ENCODE measurements at regions not wholly inside any gene's neighbourhood (a gene's known extent, or its start where the extent isn't known, plus 50 kb on each side); places are given as distances from the start of the nearest gene placed in this dataset.

DNA sequence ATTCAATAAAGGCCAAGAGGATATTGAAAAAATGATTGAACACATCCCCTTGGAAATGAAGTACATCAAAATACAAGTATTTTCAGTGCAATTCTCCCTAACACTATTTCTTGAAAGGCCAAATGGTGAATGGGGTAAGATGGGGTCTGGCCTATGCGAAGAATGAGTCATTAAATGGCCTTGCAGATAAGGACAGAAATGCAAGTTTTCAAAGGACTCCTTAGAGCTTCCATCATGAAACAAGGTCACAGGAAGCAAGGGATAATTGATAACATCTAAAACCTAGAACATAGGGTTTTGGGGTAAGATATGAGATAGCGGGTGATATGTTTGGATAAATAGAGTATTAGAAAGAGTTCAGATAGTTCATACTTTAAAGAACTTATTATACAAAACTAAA lies 109.3 kb upstream of the ABCB5 start:
- Histone ChIP-seq H4K20me1 (ENCODE audit: control insufficient read depth, insufficient read depth, low read depth, low read length) (no peaks in the 10 kb centered on the region), H3K27me3 (ENCODE audit: control insufficient read depth, low read length) (no peaks in the 10 kb centered on the region), H3F3A (ENCODE audit: control insufficient read depth, insufficient read depth) (no peaks in the 10 kb centered on the region), H3K9me3 (ENCODE audit: control insufficient read depth, insufficient read depth, low read length) (peaks cover 4% of the 10 kb centered on the region; the same call in 1 of the 2 replicates), H3K4me2 (ENCODE audit: low read length) (no peak overlapping the region), H3K27ac (ENCODE audit: low read depth, low read length) (no peak overlapping the region), H3K9me2 (replicated peaks; ENCODE audit: control insufficient read depth, low read length) (no peaks in the 10 kb centered on the region), H3K4me1 (ENCODE audit: control insufficient read depth, low read length) (peaks cover 69% of the 10 kb centered on the region), H3K4me3 (ENCODE audit: low read length) (no peak overlapping the region), H3K79me2 (ENCODE audit: control insufficient read depth, low read length) (no peaks in the 10 kb centered on the region), H3K36me3 (ENCODE audit: control insufficient read depth, low read length) (no peaks in the 10 kb centered on the region)
- TF ChIP-seq, protein P1, sequence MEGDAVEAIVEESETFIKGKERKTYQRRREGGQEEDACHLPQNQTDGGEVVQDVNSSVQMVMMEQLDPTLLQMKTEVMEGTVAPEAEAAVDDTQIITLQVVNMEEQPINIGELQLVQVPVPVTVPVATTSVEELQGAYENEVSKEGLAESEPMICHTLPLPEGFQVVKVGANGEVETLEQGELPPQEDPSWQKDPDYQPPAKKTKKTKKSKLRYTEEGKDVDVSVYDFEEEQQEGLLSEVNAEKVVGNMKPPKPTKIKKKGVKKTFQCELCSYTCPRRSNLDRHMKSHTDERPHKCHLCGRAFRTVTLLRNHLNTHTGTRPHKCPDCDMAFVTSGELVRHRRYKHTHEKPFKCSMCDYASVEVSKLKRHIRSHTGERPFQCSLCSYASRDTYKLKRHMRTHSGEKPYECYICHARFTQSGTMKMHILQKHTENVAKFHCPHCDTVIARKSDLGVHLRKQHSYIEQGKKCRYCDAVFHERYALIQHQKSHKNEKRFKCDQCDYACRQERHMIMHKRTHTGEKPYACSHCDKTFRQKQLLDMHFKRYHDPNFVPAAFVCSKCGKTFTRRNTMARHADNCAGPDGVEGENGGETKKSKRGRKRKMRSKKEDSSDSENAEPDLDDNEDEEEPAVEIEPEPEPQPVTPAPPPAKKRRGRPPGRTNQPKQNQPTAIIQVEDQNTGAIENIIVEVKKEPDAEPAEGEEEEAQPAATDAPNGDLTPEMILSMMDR (IDR thresholded peaks at IDR 0.05; ENCODE audit: low read depth, low read length, poor library complexity, severe bottlenecking) = no peak
- TF ChIP-seq EZH2phosphoT487 (IDR thresholded peaks at IDR 0.05; ENCODE audit: borderline replicate concordance, low read length) = no peak

DNA sequence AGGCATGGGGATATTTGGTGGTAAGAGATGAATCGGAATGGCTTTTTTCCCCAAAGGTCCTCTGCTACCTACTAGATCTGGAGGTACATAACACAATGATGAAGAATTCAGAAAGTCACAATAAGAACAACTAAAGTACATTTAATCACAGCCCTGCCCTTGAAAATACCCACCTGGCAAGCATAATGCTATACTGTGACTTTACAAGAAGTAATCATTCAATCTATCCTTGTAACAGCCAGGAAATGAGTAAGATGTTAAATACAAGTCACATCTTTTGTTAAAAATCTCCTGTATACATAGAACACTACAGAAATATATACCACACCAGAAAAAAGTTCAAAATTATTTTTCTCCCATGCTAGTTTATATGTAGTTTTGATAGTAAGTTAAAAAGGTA lies 108.3 kb upstream of the ABCB5 start:
- no peak for TF ChIP-seq EZH2phosphoT487 (IDR thresholded peaks at IDR 0.05; ENCODE audit: borderline replicate concordance, low read length)
- TF ChIP-seq, protein P1 (IDR thresholded peaks at IDR 0.05; ENCODE audit: low read depth, low read length, poor library complexity, severe bottlenecking) = no peak
- no peaks in the 10 kb centered on the region for H3K27me3 ChIP-seq (ENCODE audit: control insufficient read depth, low read length)
- H3K36me3 ChIP-seq (ENCODE audit: control insufficient read depth, low read length) = no peaks in the 10 kb centered on the region

DNA sequence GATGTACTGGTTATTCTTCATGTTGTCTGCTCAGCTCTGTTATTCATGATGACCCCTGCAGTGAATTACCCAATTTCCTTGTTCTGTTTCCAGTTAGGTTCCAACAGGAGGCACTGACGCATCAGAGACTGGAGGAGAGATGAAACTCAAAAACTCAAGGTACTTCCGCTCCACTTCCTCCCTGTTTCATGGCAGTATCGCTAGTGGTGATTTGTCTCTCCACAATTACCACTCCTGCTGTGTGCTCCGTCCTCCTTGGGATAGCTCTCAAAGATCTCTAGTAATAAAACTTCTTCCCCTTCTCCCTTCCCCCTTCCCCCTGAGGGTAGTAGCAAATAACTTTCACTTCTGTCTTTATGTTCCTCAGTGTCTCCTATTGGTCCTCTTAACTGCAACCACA lies 107.4 kb upstream of the ABCB5 start:
- Histone ChIP-seq H3K9me2 (replicated peaks; ENCODE audit: control insufficient read depth, low read length) (no peaks in the 10 kb centered on the region), H4K20me1 (ENCODE audit: control insufficient read depth, insufficient read depth, low read depth, low read length) (no peaks in the 10 kb centered on the region), H3K36me3 (ENCODE audit: control insufficient read depth, low read length) (no peaks in the 10 kb centered on the region), H3K27me3 (ENCODE audit: control insufficient read depth, low read length) (no peaks in the 10 kb centered on the region), H3K4me1 (ENCODE audit: control insufficient read depth, low read length) (peaks cover 89% of the 10 kb centered on the region), H3K27ac (ENCODE audit: low read depth, low read length) (peak overlapping the region; percentile 42), H3F3A (ENCODE audit: control insufficient read depth, insufficient read depth) (no peaks in the 10 kb centered on the region), H3K4me2 (ENCODE audit: low read length) (peak overlapping the region; percentile 60), H3K4me3 (ENCODE audit: low read length) (peak overlapping the region; percentile 45), H3K79me2 (ENCODE audit: control insufficient read depth, low read length) (no peaks in the 10 kb centered on the region), H3K9me3 (ENCODE audit: control insufficient read depth, insufficient read depth, low read length) (no peaks in the 10 kb centered on the region)
- no peak for TF ChIP-seq EZH2phosphoT487 (IDR thresholded peaks at IDR 0.05; ENCODE audit: borderline replicate concordance, low read length)
- TF ChIP-seq, protein P1 (IDR thresholded peaks at IDR 0.05; ENCODE audit: low read depth, low read length, poor library complexity, severe bottlenecking) = peak; percentile 30

More for the DNA sequence above, 108.3 kb upstream of the ABCB5 start:
- H3K27ac ChIP-seq (ENCODE audit: low read depth, low read length) = no peak overlapping the region
- no peaks in the 10 kb centered on the region for H3F3A ChIP-seq (ENCODE audit: control insufficient read depth, insufficient read depth)
- H3K9me2 ChIP-seq (replicated peaks; ENCODE audit: control insufficient read depth, low read length) = no peaks in the 10 kb centered on the region
- H3K79me2 ChIP-seq (ENCODE audit: control insufficient read depth, low read length) = no peaks in the 10 kb centered on the region
- H4K20me1 ChIP-seq (ENCODE audit: control insufficient read depth, insufficient read depth, low read depth, low read length) = no peaks in the 10 kb centered on the region
- H3K4me2 ChIP-seq (ENCODE audit: low read length) = no peak overlapping the region; the same call in 1 of the 2 replicates
- peaks cover 79% of the 10 kb centered on the region for H3K4me1 ChIP-seq (ENCODE audit: control insufficient read depth, low read length)
- no peaks in the 10 kb centered on the region for H3K9me3 ChIP-seq (ENCODE audit: control insufficient read depth, insufficient read depth, low read length)
- no peak overlapping the region for H3K4me3 ChIP-seq (ENCODE audit: low read length)

Measured in DOHH2 (cell line).